T-cell (primary cell): ENCODE measurements at regions not wholly inside any gene's neighbourhood (a gene's known extent, or its start where the extent isn't known, plus 50 kb on each side); places are given as distances from the start of the nearest gene placed in this dataset.

Experiments used
- ATAC-seq, 4 experiments: fragments of 200-7000 bp in 3 of 4; fragments of 150-1000 bp in 1 of 4; cut with Tn5 transposase; replicated peaks in 1 of 4; 1 replicate in 3 of 4; 2 replicates in 1 of 4; pipeline ENCODE4 v1.10.0; 2021; ENCODE audit warnings: moderate library complexity in 3 of 4, mild to moderate bottlenecking in 2 of 4, moderate number of reproducible peaks in 1 of 4
- CTCF ChIA-PET, 2 donors: fragments of 300-600 bp; sonication (Branson Sonifier 250); formaldehyde crosslinking; loops; one replicate each; lab custom pipeline; 2022; ENCODE audit warnings: antibody characterized with exemption in 2 of 2; lab: Charles Lee
- POLR2A ChIA-PET, 2 donors: fragments of 300-600 bp; sonication (Branson Sonifier 250); formaldehyde crosslinking; loops; one replicate each; lab custom pipeline; 2022; ENCODE audit warnings: antibody characterized with exemption in 2 of 2; lab: Charles Lee
- DNase-seq, 35 experiments: peaks; one replicate each; pipeline versions ENCODE4 v3.0.0 to v3.0.0-alpha.2; 2013 to 2023
- H3K27ac ChIP-seq: one replicate; pipeline ENCODE4 v1.5.1; 2013; ENCODE audit warnings: low read length
- H3K27me3 ChIP-seq, 2 experiments: replicated peaks in 1 of 2; 1 replicate in 1 of 2; 2 replicates in 1 of 2; pipeline versions ENCODE4 v1.6.1 to v1.7.0; 2013; ENCODE audit warnings: low read length in 1 of 2, mixed read lengths in 1 of 2; ENCODE audit not compliant: control insufficient read depth in 2 of 2, insufficient read depth in 2 of 2; ENCODE audit errors: extremely low read depth in 1 of 2
- H3K36me3 ChIP-seq, 2 donors: 1 replicate in 1 of 2; 2 replicates in 1 of 2; pipeline versions ENCODE4 v1.6.1 to v1.7.0; 2013; ENCODE audit warnings: low read length in 1 of 2; ENCODE audit not compliant: control insufficient read depth in 2 of 2, insufficient read depth in 1 of 2; ENCODE audit errors: extremely low read depth in 1 of 2
- H3K4me1 ChIP-seq, 2 experiments: 1 replicate in 1 of 2; 2 replicates in 1 of 2; pipeline versions ENCODE4 v1.6.1 to v1.7.0; 2013; ENCODE audit warnings: low read length in 2 of 2, mixed read lengths in 1 of 2; ENCODE audit not compliant: insufficient read depth in 2 of 2, control insufficient read depth in 1 of 2; ENCODE audit errors: extremely low read depth in 1 of 2
- H3K4me3 ChIP-seq, 2 donors: 1 replicate in 1 of 2; 2 replicates in 1 of 2; pipeline versions ENCODE4 v1.5.1 to v1.7.0; 2013; ENCODE audit warnings: mild to moderate bottlenecking in 2 of 2, low read length in 1 of 2, moderate library complexity in 1 of 2; ENCODE audit not compliant: control insufficient read depth in 1 of 2; ENCODE audit errors: extremely low read depth in 1 of 2
- H3K9me3 ChIP-seq: 2 replicates; pipeline ENCODE4 v1.7.0; 2013
- H3K27ac Mint-ChIP-seq, 2 donors: one replicate each; pipeline ENCODE4 v1.8.0; 2020 to 2021; ENCODE audit warnings: mild to moderate bottlenecking in 2 of 2, mixed read lengths in 2 of 2
- H3K27me3 Mint-ChIP-seq, 2 donors: one replicate each; pipeline ENCODE4 v1.8.0; 2021 to 2022; ENCODE audit warnings: mixed read lengths in 2 of 2
- H3K36me3 Mint-ChIP-seq: one replicate; pipeline ENCODE4 v1.8.0; 2021; ENCODE audit warnings: mixed read lengths
- H3K4me1 Mint-ChIP-seq, 3 donors: one replicate each; pipeline ENCODE4 v1.8.0; 2020 to 2022; ENCODE audit warnings: mixed read lengths in 3 of 3, mild to moderate bottlenecking in 1 of 3
- H3K4me3 Mint-ChIP-seq, 3 donors: one replicate each; pipeline ENCODE4 v1.8.0; 2020 to 2022; ENCODE audit warnings: mild to moderate bottlenecking in 3 of 3, mixed read lengths in 3 of 3, moderate library complexity in 3 of 3
- H3K9me3 Mint-ChIP-seq, 3 donors: one replicate each; pipeline ENCODE4 v1.8.0; 2020 to 2022; ENCODE audit warnings: mixed read lengths in 3 of 3
- WGBS: methylation state at CpG from one replicate; pipeline ENCODE4 v1.1.5; 2013; ENCODE audit warnings: missing lambda C conversion rate; ENCODE audit not compliant: insufficient coverage; 5-methylcytosine and 5-hydroxymethylcytosine counted together

GRCh38 chr3:40714771-40715345, 190.1 kb downstream of the ZNF621 start:
- H3K27me3 Mint-ChIP-seq = peaks cover 23 to 29% of the 10 kb centered on the region in 2 donors
- no peaks in the 10 kb centered on the region for H3K4me1 ChIP-seq
- ChIA-PET CTCF (no interaction called here), POLR2A (no interaction called here)
- no peak overlapping the region for H3K27ac Mint-ChIP-seq
- H3K9me3 ChIP-seq = no peaks in the 10 kb centered on the region
- no peaks in the 10 kb centered on the region for H3K9me3 Mint-ChIP-seq
- 59% methylated on average over 6 of the region's 10 CpGs for whole genome bisulfite sequencing
- H3K27me3 ChIP-seq = peaks cover 0 to 19% of the 10 kb centered on the region in 2 experiments
- no peak overlapping the region for H3K27ac ChIP-seq
- H3K36me3 ChIP-seq = no peaks in the 10 kb centered on the region
- no peak overlapping the region for H3K4me3 ChIP-seq
- peaks cover 0 to 9% (median 0%) of the 10 kb centered on the region in 3 donors for H3K4me1 Mint-ChIP-seq
- no peak for ATAC-seq
- H3K36me3 Mint-ChIP-seq = no peaks in the 10 kb centered on the region
- H3K4me3 Mint-ChIP-seq = no peak overlapping the region
- DNase-seq = no peak

- ATAC-seq (no peak), DNase-seq (no peak)
- H3K27ac ChIP-seq = no peak overlapping the region
- Mint-ChIP-seq H3K27me3 (peaks cover 23 to 29% of the 10 kb centered on the region in 2 donors), H3K9me3 (no peaks in the 10 kb centered on the region), H3K4me3 (no peak overlapping the region), H3K27ac (no peak overlapping the region), H3K36me3 (no peaks in the 10 kb centered on the region), H3K4me1 (peaks cover 0 to 9% (median 0%) of the 10 kb centered on the region in 3 donors)
- CTCF ChIA-PET = no interaction called here
- H3K36me3 ChIP-seq = no peaks in the 10 kb centered on the region
- peaks cover 0 to 19% of the 10 kb centered on the region in 2 experiments for H3K27me3 ChIP-seq
- POLR2A ChIA-PET = no interaction called here
- H3K4me3 ChIP-seq = no peak overlapping the region
- H3K9me3 ChIP-seq = no peaks in the 10 kb centered on the region
- H3K4me1 ChIP-seq = no peaks in the 10 kb centered on the region
Observed at GRCh38 chr3:40715551-40715950, 190.8 kb downstream of the ZNF621 start.

GRCh38 chr3:40717471-40717870, 192.7 kb downstream of the ZNF621 start:
- ChIA-PET POLR2A (no interaction called here), CTCF (no interaction called here)
- Mint-ChIP-seq H3K9me3 (no peaks in the 10 kb centered on the region), H3K36me3 (no peaks in the 10 kb centered on the region), H3K27ac (no peak overlapping the region), H3K4me1 (peaks cover 0 to 9% (median 0%) of the 10 kb centered on the region in 3 donors), H3K27me3 (peaks cover 17 to 22% of the 10 kb centered on the region in 2 donors), H3K4me3 (no peak overlapping the region)
- DNase-seq = no peak
- no CpG with 5 or more reads among the region's 1 CpG for WGBS
- H3K4me1 ChIP-seq = no peaks in the 10 kb centered on the region
- peaks cover 0 to 13% of the 10 kb centered on the region in 2 experiments for H3K27me3 ChIP-seq
- H3K36me3 ChIP-seq = no peaks in the 10 kb centered on the region
- no peak overlapping the region for H3K27ac ChIP-seq
- no peak overlapping the region for H3K4me3 ChIP-seq
- no peak for ATAC-seq
- no peaks in the 10 kb centered on the region for H3K9me3 ChIP-seq

- DNase-seq (no peak), ATAC-seq (no peak)
- Histone ChIP-seq H3K4me1 (no peaks in the 10 kb centered on the region), H3K36me3 (no peaks in the 10 kb centered on the region), H3K27me3 (peaks cover 0 to 6% of the 10 kb centered on the region in 2 experiments), H3K4me3 (no peak overlapping the region), H3K9me3 (no peaks in the 10 kb centered on the region), H3K27ac (no peak overlapping the region)
- H3K4me3 Mint-ChIP-seq = no peak overlapping the region
- H3K27me3 Mint-ChIP-seq = peaks cover 17% of the 10 kb centered on the region in 2 donors
- H3K27ac Mint-ChIP-seq = no peak overlapping the region
- peaks cover 0 to 9% (median 0%) of the 10 kb centered on the region in 3 donors for H3K4me1 Mint-ChIP-seq
- ChIA-PET CTCF (no interaction called here), POLR2A (no interaction called here)
- H3K9me3 Mint-ChIP-seq = no peaks in the 10 kb centered on the region
- WGBS = 86% methylated on average over 1 of the region's 1 CpG
- no peaks in the 10 kb centered on the region for H3K36me3 Mint-ChIP-seq
Observed at GRCh38 chr3:40718209-40718608, 193.4 kb downstream of the ZNF621 start.

- ATAC-seq = no peak
- no peak overlapping the region for H3K4me3 Mint-ChIP-seq
- H3K36me3 Mint-ChIP-seq = no peaks in the 10 kb centered on the region
- Histone ChIP-seq H3K27ac (no peak overlapping the region), H3K4me3 (no peak overlapping the region), H3K27me3 (peaks cover 0 to 5% of the 10 kb centered on the region in 2 experiments), H3K9me3 (no peaks in the 10 kb centered on the region), H3K36me3 (no peaks in the 10 kb centered on the region), H3K4me1 (no peaks in the 10 kb centered on the region)
- POLR2A ChIA-PET = no interaction called here
- no peaks in the 10 kb centered on the region for H3K9me3 Mint-ChIP-seq
- H3K27ac Mint-ChIP-seq = no peak overlapping the region
- CTCF ChIA-PET = no interaction called here
- H3K27me3 Mint-ChIP-seq = peaks cover 12 to 14% of the 10 kb centered on the region in 2 donors
- DNase-seq = no peak
- H3K4me1 Mint-ChIP-seq = peaks cover 0 to 6% (median 0%) of the 10 kb centered on the region in 3 donors
- no CpG with 5 or more reads among the region's 1 CpG for WGBS
Observed at GRCh38 chr3:40718681-40719080, 193.9 kb downstream of the ZNF621 start.

- H3K27me3 Mint-ChIP-seq = peaks cover 7 to 9% of the 10 kb centered on the region in 2 donors
- 88% methylated on average over 8 of the region's 11 CpGs for WGBS
Observed at GRCh38 chr3:40719660-40720287, 195.0 kb downstream of the ZNF621 start.

More at GRCh38 chr3:40719660-40720287, 195.0 kb downstream of the ZNF621 start:
- no peaks in the 10 kb centered on the region for H3K9me3 ChIP-seq
- H3K27me3 ChIP-seq = peaks cover 0 to 2% of the 10 kb centered on the region in 2 experiments
- no peak for ATAC-seq
- no peak for DNase-seq
- no peak overlapping the region for H3K4me3 Mint-ChIP-seq
- no peaks in the 10 kb centered on the region for H3K9me3 Mint-ChIP-seq
- no peak overlapping the region for H3K27ac ChIP-seq
- H3K36me3 Mint-ChIP-seq = no peaks in the 10 kb centered on the region
- H3K4me1 ChIP-seq = no peaks in the 10 kb centered on the region
- ChIA-PET CTCF (no interaction called here), POLR2A (no interaction called here)
- peaks cover 0 to 2% (median 0%) of the 10 kb centered on the region in 3 donors for H3K4me1 Mint-ChIP-seq
- H3K27ac Mint-ChIP-seq = no peak overlapping the region
- H3K4me3 ChIP-seq = no peak overlapping the region
- no peaks in the 10 kb centered on the region for H3K36me3 ChIP-seq
